ENCODE measurements at regions not wholly inside any gene's neighbourhood (a gene's known extent, or its start where the extent isn't known, plus 50 kb on each side); places are given as distances from the start of the nearest gene placed in this dataset.

GRCh38 chr3:80297720-80298119 is 529.9 kb upstream of the ROBO1 start:
- no peak overlapping the region for H3K4me3 ChIP-seq (ENCODE audit: low read depth in 1 of 3, low read length in 3 of 3)
- no peaks in the 10 kb centered on the region for H3K9me3 ChIP-seq (ENCODE audit: control insufficient read depth in 4 of 4, low read length in 3 of 4)
- WGBS: 89% methylated on average over 3 of the region's 3 CpGs
- DNase-seq (ENCODE audit: low spot score): no peak
- TF ChIP-seq SP1 (IDR thresholded peaks at IDR 0.05) (no peak), YY1 (IDR thresholded peaks at IDR 0.05) (no peak), MAX (IDR thresholded peaks at IDR 0.05) (no peak), HNF4G (IDR thresholded peaks at IDR 0.05) (no peak), CTCF (IDR thresholded peaks at IDR 0.05; ENCODE audit: low read depth, low read length, missing input control) (no peak), RAD21 (IDR thresholded peaks at IDR 0.05) (no peak)
- H3K27me3 ChIP-seq (ENCODE audit: control insufficient read depth in 4 of 4, insufficient read depth in 4 of 4, low read length in 3 of 4): no peaks in the 10 kb centered on the region
- H3K4me1 ChIP-seq (ENCODE audit: control insufficient read depth in 4 of 4, insufficient read depth in 4 of 4, low read length in 3 of 4): no peaks in the 10 kb centered on the region
- no peaks in the 10 kb centered on the region for H3K36me3 ChIP-seq (ENCODE audit: control insufficient read depth in 4 of 4, insufficient read depth in 3 of 4, low read depth in 1 of 4, low read length in 3 of 4)
- no peak overlapping the region for H3K9ac ChIP-seq (ENCODE audit: low read depth in 1 of 2, low read length in 2 of 2)
- no peak overlapping the region for H3K27ac ChIP-seq (ENCODE audit: low read depth in 1 of 2, low read length in 2 of 2)

GRCh38 chr3:80285388-80285787 is 517.6 kb upstream of the ROBO1 start:
- H3K27ac ChIP-seq (ENCODE audit: low read depth in 1 of 2, low read length in 2 of 2): no peak overlapping the region
- no peak for DNase-seq (ENCODE audit: low spot score)
- TF ChIP-seq GABPA (IDR thresholded peaks at IDR 0.05 in 1 of 2, conservative IDR thresholded peaks at IDR 0.05 in 1 of 2): no peak
- TF ChIP-seq JUND (IDR thresholded peaks at IDR 0.05): no peak
- TF ChIP-seq ATF3 (IDR thresholded peaks at IDR 0.05): no peak
- TF ChIP-seq FOXA1 (IDR thresholded peaks at IDR 0.05): no peak
- TF ChIP-seq HNF4A (conservative IDR thresholded peaks at IDR 0.05): no peak
- TF ChIP-seq YY1 (IDR thresholded peaks at IDR 0.05): no peak
- no peak for TF ChIP-seq SP1 (IDR thresholded peaks at IDR 0.05)
- TF ChIP-seq REST (IDR thresholded peaks at IDR 0.05): no peak
- TF ChIP-seq HNF4G (IDR thresholded peaks at IDR 0.05): no peak
- TF ChIP-seq CTCF (IDR thresholded peaks at IDR 0.05; ENCODE audit: low read depth, low read length, missing input control): no peak
- no peak for TF ChIP-seq FOXA2 (IDR thresholded peaks at IDR 0.05)
- no peak for TF ChIP-seq EGR1 (IDR thresholded peaks at IDR 0.05; ENCODE audit: low read depth in 2 of 2)
- no peak for TF ChIP-seq ZBTB33 (IDR thresholded peaks at IDR 0.05)
- no peak for TF ChIP-seq RAD21 (IDR thresholded peaks at IDR 0.05)
- 86% methylated on average over 1 of the region's 1 CpG for WGBS
- no peaks in the 10 kb centered on the region for H3K36me3 ChIP-seq (ENCODE audit: control insufficient read depth in 4 of 4, insufficient read depth in 3 of 4, low read depth in 1 of 4, low read length in 3 of 4)
- no peaks in the 10 kb centered on the region for H3K27me3 ChIP-seq (ENCODE audit: control insufficient read depth in 4 of 4, insufficient read depth in 4 of 4, low read length in 3 of 4)
- no peaks in the 10 kb centered on the region for H3K9me3 ChIP-seq (ENCODE audit: control insufficient read depth in 4 of 4, low read length in 3 of 4)
- no peak overlapping the region for H3K9ac ChIP-seq (ENCODE audit: low read depth in 1 of 2, low read length in 2 of 2)
- no peak overlapping the region for H3K4me3 ChIP-seq (ENCODE audit: low read depth in 1 of 3, low read length in 3 of 3)
- H3K4me1 ChIP-seq (ENCODE audit: control insufficient read depth in 4 of 4, insufficient read depth in 4 of 4, low read length in 3 of 4): no peaks in the 10 kb centered on the region
